Thoracic aorta (tissue), 2 donors: ENCODE measurements at regions not wholly inside any gene's neighbourhood (a gene's known extent, or its start where the extent isn't known, plus 50 kb on each side); places are given as distances from the start of the nearest gene placed in this dataset.

Source experiments
- ATAC-seq: fragments of 150-250 bp; one replicate; pipeline ENCODE4 v1.8.0; 2017; ENCODE audit warnings: low read depth; ENCODE audit not compliant: insufficient number of reproducible peaks, low FRiP score
- DNase-seq: peaks from one replicate; pipeline ENCODE4 v3.0.0-alpha.2; 2020; ENCODE audit warnings: low spot score
- H3K27ac ChIP-seq, 2 donors: fragments of 200-600 bp; sonication (generic); 1 replicate in 1 of 2; 2 replicates in 1 of 2; pipeline ENCODE4 v1.5.1; 2016; ENCODE audit warnings: mild to moderate bottlenecking in 2 of 2, moderate library complexity in 2 of 2
- H3K27me3 ChIP-seq: fragments of 200-600 bp; sonication (generic); replicated peaks from 2 replicates; pipeline ENCODE4 v1.6.0; 2016; ENCODE audit warnings: mild to moderate bottlenecking; ENCODE audit not compliant: insufficient read depth
- H3K36me3 ChIP-seq: fragments of 200-600 bp; sonication (generic); one replicate; pipeline ENCODE4 v1.5.1; 2016
- H3K4me1 ChIP-seq, 2 donors: fragments of 200-600 bp; sonication (generic); 1 replicate in 1 of 2; 2 replicates in 1 of 2; pipeline versions ENCODE4 v1.5.1 to v1.6.0; 2016; ENCODE audit warnings: low read depth in 2 of 2, mild to moderate bottlenecking in 1 of 2; ENCODE audit not compliant: control insufficient read depth in 1 of 2
- H3K4me3 ChIP-seq: fragments of 200-600 bp; sonication (generic); 2 replicates; pipeline ENCODE4 v1.5.1; 2016; ENCODE audit warnings: mild to moderate bottlenecking
- H3K9me3 ChIP-seq: fragments of 200-600 bp; sonication (generic); 2 replicates; pipeline ENCODE4 v1.5.1; 2016
- CTCF ChIP-seq: fragments of 200-600 bp; sonication (generic); IDR thresholded peaks from one replicate; pipeline ENCODE4 v1.5.1; 2019; ENCODE audit warnings: antibody characterized with exemption

- no peak for ATAC-seq
- no peaks in the 10 kb centered on the region for H3K9me3 ChIP-seq
- H3K36me3 ChIP-seq: no peaks in the 10 kb centered on the region
- no peaks in the 10 kb centered on the region for H3K4me1 ChIP-seq
- TF ChIP-seq CTCF: no peak
- H3K4me3 ChIP-seq: no peak overlapping the region
- H3K27me3 ChIP-seq: no peaks in the 10 kb centered on the region
- no peak overlapping the region for H3K27ac ChIP-seq
- no peak for DNase-seq
Observed at GRCh38 chr11:96960926-96961325, 571.1 kb downstream of the JRKL start.

GRCh38 chr11:96961931-96962330 lies 572.1 kb downstream of the JRKL start:
- Histone ChIP-seq H3K4me1 (no peaks in the 10 kb centered on the region), H3K27me3 (no peaks in the 10 kb centered on the region), H3K36me3 (no peaks in the 10 kb centered on the region), H3K9me3 (no peaks in the 10 kb centered on the region), H3K4me3 (no peak overlapping the region), H3K27ac (no peak overlapping the region)
- DNase-seq: no peak
- ATAC-seq: no peak
- no peak for TF ChIP-seq CTCF

- H3K4me1 ChIP-seq: no peaks in the 10 kb centered on the region
- H3K4me3 ChIP-seq: no peak overlapping the region
- no peak for ATAC-seq
- H3K27me3 ChIP-seq: no peaks in the 10 kb centered on the region
- DNase-seq: no peak
- no peak overlapping the region for H3K27ac ChIP-seq
- no peaks in the 10 kb centered on the region for H3K36me3 ChIP-seq
- no peak for TF ChIP-seq CTCF
- H3K9me3 ChIP-seq: no peaks in the 10 kb centered on the region
Observed at GRCh38 chr11:96963375-96963774, 573.6 kb downstream of the JRKL start.

GRCh38 chr11:96964661-96965060 lies 574.8 kb downstream of the JRKL start:
- no peaks in the 10 kb centered on the region for H3K4me1 ChIP-seq
- DNase-seq (no peak), ATAC-seq (no peak)
- no peak for TF ChIP-seq CTCF
- no peaks in the 10 kb centered on the region for H3K27me3 ChIP-seq
- H3K4me3 ChIP-seq: no peak overlapping the region
- no peaks in the 10 kb centered on the region for H3K36me3 ChIP-seq
- no peak overlapping the region for H3K27ac ChIP-seq
- H3K9me3 ChIP-seq: no peaks in the 10 kb centered on the region

GRCh38 chr11:96967616-96968015 lies 577.8 kb downstream of the JRKL start:
- no peak for TF ChIP-seq CTCF
- no peaks in the 10 kb centered on the region for H3K9me3 ChIP-seq
- no peaks in the 10 kb centered on the region for H3K36me3 ChIP-seq
- DNase-seq: no peak
- no peaks in the 10 kb centered on the region for H3K4me1 ChIP-seq
- H3K27ac ChIP-seq: no peak overlapping the region
- ATAC-seq: no peak
- H3K27me3 ChIP-seq: no peaks in the 10 kb centered on the region
- H3K4me3 ChIP-seq: no peak overlapping the region
